Prostate gland (tissue), 2 donors: ENCODE measurements at regions not wholly inside any gene's neighbourhood (a gene's known extent, or its start where the extent isn't known, plus 50 kb on each side); places are given as distances from the start of the nearest gene placed in this dataset.

ENCODE experiments used
- DNase-seq: peaks from one replicate; pipeline ENCODE4 v3.0.0-alpha.2; 2019; ENCODE audit warnings: low spot score
- H3K27ac ChIP-seq, 2 donors: fragments of 200-600 bp; sonication (generic); 2 replicates each; pipeline ENCODE4 v1.5.1; 2017 to 2019
- H3K27me3 ChIP-seq: fragments of 200-600 bp; sonication (generic); replicated peaks from 2 replicates; pipeline ENCODE4 v1.5.1; 2019; ENCODE audit not compliant: insufficient read depth
- H3K36me3 ChIP-seq, 2 donors: fragments of 200-600 bp; sonication (generic); 1 replicate in 1 of 2; 2 replicates in 1 of 2; pipeline versions ENCODE4 v1.5.1 to v1.8.1; 2017 to 2019
- H3K4me1 ChIP-seq: fragments of 200-600 bp; sonication (generic); replicated peaks from 2 replicates; pipeline ENCODE4 v1.5.1; 2019
- H3K4me3 ChIP-seq, 2 donors: fragments of 200-600 bp; sonication (generic); 2 replicates each; pipeline ENCODE4 v1.5.1; 2017 to 2019
- H3K9me3 ChIP-seq: fragments of 200-600 bp; sonication (generic); 2 replicates; pipeline ENCODE4 v1.5.1; 2017
- POLR2A ChIP-seq: fragments of 450-650 bp; IDR thresholded peaks from one replicate; pipeline ENCODE4 v1.6.1; 2016; ENCODE audit warnings: antibody characterized with exemption, mild to moderate bottlenecking
- POLR2AphosphoS5 ChIP-seq: sonication (generic); formaldehyde crosslinking; IDR thresholded peaks from one replicate; pipeline ENCODE4 v1.6.1; 2017; ENCODE audit warnings: antibody characterized with exemption
- WGBS: methylation state at CpG from one replicate; pipeline ENCODE4 v1.1.5; 2018; 5-methylcytosine and 5-hydroxymethylcytosine counted together
- intact Hi-C: fragments of 100-400 bp; cut with DNase I; formaldehyde crosslinking; loops from one replicate; pipeline ENCODE4 v1.14.2; 2022
- TF ChIP-seq, protein P1 (sequence below), 4 experiments: fragments of 200-600 bp in 2 of 4; fragments of 450-650 bp in 2 of 4; sonication (generic) in 2 of 4; IDR thresholded peaks; 1 replicate in 3 of 4; 2 replicates in 1 of 4; pipeline ENCODE4 v1.5.1; 2016 to 2019; ENCODE audit warnings: antibody characterized with exemption in 4 of 4, mild to moderate bottlenecking in 2 of 4, moderate library complexity in 2 of 4

GRCh38 chr15:25532269-25533140, 93.7 kb upstream of the UBE3A start:
- 33% methylated on average over 4 of the region's 4 CpGs for WGBS
- no peak overlapping the region for H3K4me3 ChIP-seq
- H3K27ac ChIP-seq: no peak overlapping the region
- H3K4me1 ChIP-seq: no peaks in the 10 kb centered on the region
- no peaks in the 10 kb centered on the region for H3K9me3 ChIP-seq
- intact Hi-C loops: no loop called here
- no peaks in the 10 kb centered on the region for H3K27me3 ChIP-seq
- DNase-seq: no peak
- H3K36me3 ChIP-seq: no peaks in the 10 kb centered on the region
- TF ChIP-seq, protein P1, sequence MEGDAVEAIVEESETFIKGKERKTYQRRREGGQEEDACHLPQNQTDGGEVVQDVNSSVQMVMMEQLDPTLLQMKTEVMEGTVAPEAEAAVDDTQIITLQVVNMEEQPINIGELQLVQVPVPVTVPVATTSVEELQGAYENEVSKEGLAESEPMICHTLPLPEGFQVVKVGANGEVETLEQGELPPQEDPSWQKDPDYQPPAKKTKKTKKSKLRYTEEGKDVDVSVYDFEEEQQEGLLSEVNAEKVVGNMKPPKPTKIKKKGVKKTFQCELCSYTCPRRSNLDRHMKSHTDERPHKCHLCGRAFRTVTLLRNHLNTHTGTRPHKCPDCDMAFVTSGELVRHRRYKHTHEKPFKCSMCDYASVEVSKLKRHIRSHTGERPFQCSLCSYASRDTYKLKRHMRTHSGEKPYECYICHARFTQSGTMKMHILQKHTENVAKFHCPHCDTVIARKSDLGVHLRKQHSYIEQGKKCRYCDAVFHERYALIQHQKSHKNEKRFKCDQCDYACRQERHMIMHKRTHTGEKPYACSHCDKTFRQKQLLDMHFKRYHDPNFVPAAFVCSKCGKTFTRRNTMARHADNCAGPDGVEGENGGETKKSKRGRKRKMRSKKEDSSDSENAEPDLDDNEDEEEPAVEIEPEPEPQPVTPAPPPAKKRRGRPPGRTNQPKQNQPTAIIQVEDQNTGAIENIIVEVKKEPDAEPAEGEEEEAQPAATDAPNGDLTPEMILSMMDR (IDR thresholded peaks at IDR 0.05): no peak
- TF ChIP-seq POLR2AphosphoS5 (no peak), POLR2A (no peak)

GRCh38 chr15:25529774-25530173, 91.0 kb upstream of the UBE3A start:
- no peaks in the 10 kb centered on the region for H3K9me3 ChIP-seq
- H3K36me3 ChIP-seq: no peaks in the 10 kb centered on the region
- 91% methylated on average over 3 of the region's 3 CpGs for WGBS
- no peak overlapping the region for H3K27ac ChIP-seq
- TF ChIP-seq, protein P1 (IDR thresholded peaks at IDR 0.05): no peak
- TF ChIP-seq POLR2A (no peak), POLR2AphosphoS5 (no peak)
- no peaks in the 10 kb centered on the region for H3K27me3 ChIP-seq
- H3K4me1 ChIP-seq: no peaks in the 10 kb centered on the region
- no peak overlapping the region for H3K4me3 ChIP-seq
- intact Hi-C loops: no loop called here
- no peak for DNase-seq

DNA sequence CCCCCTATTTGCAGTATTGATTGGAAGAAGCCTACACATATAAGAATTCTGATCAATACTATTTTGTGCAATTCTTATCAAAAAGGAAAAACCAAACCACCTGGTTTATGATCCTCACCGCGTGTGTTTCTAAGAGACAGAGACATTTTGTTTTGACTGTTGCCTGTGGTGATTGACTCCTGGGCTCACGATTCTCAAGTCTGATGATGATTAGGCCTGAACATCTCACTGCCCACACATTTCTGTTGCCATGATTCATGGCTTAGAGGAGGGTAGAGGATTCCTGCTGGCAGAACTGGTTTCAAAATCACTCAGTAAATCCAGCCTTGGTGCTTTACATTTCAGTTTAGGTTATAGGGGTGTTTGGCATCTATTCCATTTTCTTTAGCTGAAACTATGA, 88.3 kb upstream of the UBE3A start:
- intact Hi-C loops: no loop called here
- TF ChIP-seq, protein P1 (IDR thresholded peaks at IDR 0.05): no peak
- TF ChIP-seq POLR2AphosphoS5: no peak
- no peak for TF ChIP-seq POLR2A
- Histone ChIP-seq H3K4me1 (no peaks in the 10 kb centered on the region), H3K27ac (no peak overlapping the region), H3K9me3 (no peaks in the 10 kb centered on the region), H3K27me3 (no peaks in the 10 kb centered on the region), H3K4me3 (no peak overlapping the region), H3K36me3 (no peaks in the 10 kb centered on the region)
- WGBS: 71% methylated on average over 3 of the region's 3 CpGs
- DNase-seq: no peak

DNA sequence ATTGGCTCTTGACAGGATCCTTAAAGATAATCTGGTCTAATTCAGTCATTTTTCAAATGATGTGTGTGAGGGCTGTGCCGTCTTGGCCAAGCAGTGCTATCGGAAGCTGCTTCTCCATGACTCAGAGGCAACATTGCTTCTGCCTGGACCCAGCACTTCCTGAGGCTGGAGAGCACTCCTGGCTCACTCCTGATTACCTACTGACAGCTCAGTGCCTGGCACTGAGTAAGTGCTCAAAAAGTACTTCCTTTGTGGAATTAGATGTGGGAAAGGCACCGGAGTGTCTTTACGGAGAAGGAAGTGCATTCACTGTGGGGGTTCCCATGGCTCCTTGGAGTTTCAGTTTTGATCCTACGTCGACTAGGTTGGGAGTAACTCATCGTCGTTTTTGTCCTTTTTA, 86.9 kb upstream of the UBE3A start:
- intact Hi-C loops: no loop called here
- H3K4me1 ChIP-seq: no peaks in the 10 kb centered on the region
- no peak overlapping the region for H3K27ac ChIP-seq
- H3K27me3 ChIP-seq: no peaks in the 10 kb centered on the region
- no peaks in the 10 kb centered on the region for H3K9me3 ChIP-seq
- DNase-seq: no peak
- TF ChIP-seq, protein P1 (IDR thresholded peaks at IDR 0.05): no peak
- TF ChIP-seq POLR2AphosphoS5 (no peak), POLR2A (no peak)
- H3K4me3 ChIP-seq: no peak overlapping the region
- WGBS: 69% methylated on average over 8 of the region's 8 CpGs
- no peaks in the 10 kb centered on the region for H3K36me3 ChIP-seq

DNA sequence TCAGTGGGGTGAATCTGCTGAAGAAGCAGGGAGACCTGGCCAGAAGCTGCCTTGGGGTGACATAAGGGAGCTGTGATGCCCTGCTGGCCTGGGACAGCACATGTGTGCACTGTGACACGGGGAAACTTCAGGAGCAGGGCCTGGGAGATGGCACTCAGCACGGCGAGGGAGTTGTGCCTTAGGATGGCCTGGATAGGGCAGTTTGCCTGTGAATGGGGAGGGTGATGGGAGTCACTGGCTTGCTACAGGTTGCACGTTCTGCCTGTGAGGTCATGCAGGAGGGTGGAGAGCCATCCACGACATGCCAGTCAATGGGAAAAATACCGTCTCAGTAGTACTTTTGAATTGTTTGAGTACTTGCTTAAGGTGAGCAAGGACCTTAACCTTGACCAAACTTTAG, 76.8 kb upstream of the UBE3A start:
- H3K4me3 ChIP-seq: no peak overlapping the region
- intact Hi-C loops: no loop called here
- no peak for TF ChIP-seq POLR2AphosphoS5
- no peak for TF ChIP-seq POLR2A
- TF ChIP-seq, protein P1 (IDR thresholded peaks at IDR 0.05): no peak
- no peaks in the 10 kb centered on the region for H3K9me3 ChIP-seq
- H3K4me1 ChIP-seq: no peaks in the 10 kb centered on the region
- WGBS: 84% methylated on average over 6 of the region's 6 CpGs
- no peaks in the 10 kb centered on the region for H3K36me3 ChIP-seq
- H3K27me3 ChIP-seq: no peaks in the 10 kb centered on the region
- no peak overlapping the region for H3K27ac ChIP-seq
- DNase-seq: no peak
